ENCODE measurements at regions not wholly inside any gene's neighbourhood (a gene's known extent, or its start where the extent isn't known, plus 50 kb on each side); places are given as distances from the start of the nearest gene placed in this dataset.
"Not testable (repeated sequence)": the region's sequence is repeated elsewhere in the genome, so short reads cannot be mapped to it uniquely, and the experiment has no call there.

DNA sequence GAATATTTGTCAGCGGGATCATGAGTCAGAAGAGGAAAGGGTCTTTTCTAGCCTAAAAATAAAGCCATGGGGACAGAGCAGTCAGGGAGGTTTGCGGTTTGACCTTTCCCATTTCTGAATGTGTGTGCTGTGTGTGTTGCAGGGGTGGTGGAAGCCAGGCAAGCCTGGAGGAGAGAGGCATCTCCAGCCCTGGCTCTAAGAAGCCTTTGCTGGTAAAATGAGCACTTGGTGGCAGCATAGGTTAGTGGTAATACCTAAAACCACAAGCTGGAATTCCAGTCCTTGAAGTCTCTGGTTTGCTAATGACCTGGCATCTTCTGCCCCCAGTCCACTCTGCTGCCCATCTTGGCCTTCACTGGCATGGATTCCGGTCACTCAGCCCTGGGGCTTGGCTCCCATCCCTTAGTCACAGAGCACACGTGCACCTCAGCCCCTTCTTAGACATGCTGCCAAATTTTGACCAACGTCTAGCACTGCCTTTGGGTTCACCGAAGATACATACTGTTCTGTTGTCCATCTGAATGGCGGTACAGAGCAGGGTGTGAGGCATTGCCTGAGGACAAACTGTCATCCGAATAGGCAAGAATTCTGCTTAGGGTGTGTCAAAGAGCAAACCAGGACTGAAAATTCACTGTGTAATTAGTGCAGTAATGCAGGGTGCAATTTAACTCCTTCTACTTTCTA lies 52.7 kb downstream of the KCNA5 start:
- no peak for DNase-seq

DNA sequence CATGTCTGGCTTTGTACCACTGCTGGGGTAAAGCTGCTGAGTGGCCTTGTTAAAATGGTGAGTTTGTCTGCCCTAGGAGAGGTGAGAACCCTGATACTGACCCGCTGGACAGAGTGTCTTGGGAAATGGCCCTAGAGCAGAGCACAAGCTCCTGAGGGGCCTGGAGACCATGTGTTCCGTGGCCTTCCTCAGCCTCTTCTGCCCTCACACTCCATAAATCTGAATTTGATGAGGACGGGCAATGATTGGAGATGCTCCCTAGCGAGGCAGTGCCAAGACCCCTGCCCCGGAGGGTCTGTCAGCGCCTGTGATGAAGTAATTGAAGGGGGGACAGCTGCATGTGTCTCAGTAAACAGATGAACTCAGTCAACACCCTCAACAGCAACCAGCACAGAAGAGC lies 54.1 kb downstream of the KCNA5 start:
- no peak for DNase-seq

DNA sequence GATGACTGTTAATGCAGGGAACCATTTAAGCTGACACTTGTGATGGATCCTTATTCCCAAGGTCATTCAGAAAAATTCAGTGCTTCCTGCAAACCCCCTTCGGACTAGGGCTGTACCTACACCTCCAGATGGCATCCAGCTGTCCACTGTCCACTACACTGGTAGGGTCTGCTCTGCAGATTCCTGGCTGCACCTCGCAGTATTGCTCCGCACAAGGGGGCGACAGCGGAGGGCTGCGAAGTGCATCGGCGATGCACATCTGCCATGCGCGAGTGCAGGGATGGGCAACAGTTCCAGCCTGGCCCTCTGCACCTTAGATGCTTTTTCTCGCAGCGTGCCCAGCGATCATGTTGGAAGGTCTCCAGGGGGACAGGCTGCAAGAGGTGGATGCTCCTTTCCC lies 55.5 kb downstream of the KCNA5 start:
- DNase-seq, result no peak

DNA sequence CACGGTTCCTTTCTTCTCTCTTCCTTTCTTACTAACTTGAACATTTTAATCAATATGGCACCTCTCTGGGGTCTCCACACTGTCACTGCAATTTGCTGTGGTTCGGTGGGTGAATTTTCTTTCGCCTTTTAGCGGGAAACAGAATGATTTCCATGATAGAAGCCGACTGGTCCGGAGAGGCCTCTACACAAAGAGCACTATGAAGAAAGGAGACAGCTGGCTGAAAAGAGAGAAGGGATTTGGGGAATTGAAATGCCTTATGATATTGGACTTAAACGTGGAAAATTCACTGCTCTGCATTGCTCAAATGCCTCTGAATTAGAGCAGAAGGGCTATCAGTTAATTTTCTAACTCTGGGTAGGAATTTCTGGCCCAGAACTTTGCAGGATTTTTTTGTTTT lies 55.9 kb downstream of the KCNA5 start:
- DNase-seq, result no peak

DNA sequence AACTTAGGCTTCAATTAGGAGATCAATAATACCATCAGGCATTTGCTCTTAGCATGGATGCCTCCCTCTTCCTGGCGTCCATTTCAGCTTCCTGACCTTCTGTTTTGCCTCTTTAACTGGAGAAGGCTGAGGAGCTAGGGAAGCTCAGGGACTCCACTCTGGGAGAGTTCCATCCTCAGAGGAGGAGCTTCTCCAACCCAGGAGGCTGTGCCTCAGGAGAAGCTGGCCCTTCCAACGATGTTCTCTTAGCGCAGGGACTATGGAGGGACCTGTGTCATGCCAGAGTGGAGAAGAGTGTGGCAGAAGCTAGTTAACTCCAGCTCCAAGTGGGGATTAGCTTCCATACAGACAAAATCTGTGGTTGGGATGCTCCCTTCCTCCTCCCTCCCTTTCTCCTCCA lies 58.0 kb downstream of the KCNA5 start:
- DNase-seq, result no peak

DNA sequence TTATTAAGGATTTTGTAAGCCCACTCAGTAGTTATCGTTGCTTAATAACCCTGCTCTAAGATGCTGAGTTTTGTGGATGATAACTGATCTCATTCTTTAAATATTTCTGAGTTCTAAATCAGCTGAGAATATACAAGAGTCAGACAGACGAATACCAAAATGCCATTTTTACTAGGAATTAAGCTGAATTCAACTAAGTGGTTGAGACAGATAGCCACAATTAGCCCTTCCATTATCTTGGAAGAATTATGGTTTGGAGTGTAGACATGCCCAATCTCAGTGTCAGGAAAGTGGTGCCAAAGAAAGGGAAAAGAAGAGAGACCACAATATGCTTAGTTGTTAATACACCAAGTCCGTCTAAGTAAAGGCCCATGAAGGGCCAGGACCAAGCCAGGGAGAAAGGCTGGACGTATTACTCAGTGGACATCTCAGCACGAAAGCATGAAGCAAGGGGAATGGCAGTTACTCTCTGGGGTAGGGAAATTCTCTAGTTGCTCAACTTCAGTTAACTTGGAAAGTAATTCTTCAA lies 58.6 kb downstream of the KCNA5 start:
- DNase-seq, result no peak

DNA sequence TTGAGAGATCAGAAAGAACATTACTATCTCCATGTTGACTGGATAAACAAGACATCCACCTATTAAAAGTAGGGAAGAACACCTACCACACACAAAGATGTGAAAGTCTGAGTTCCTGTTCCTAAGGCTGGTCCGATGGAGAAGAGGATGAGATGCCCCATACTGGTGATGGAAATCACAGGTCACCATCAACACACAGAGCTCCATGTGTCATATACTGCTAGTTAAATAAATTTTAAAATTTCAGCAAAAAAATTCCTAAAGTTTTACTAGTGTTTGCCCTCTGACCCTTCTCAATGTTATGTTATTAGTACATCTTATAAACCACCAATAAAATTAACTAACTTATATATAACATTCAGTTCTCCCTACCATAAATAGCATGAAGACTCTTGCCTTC lies 59.1 kb downstream of the KCNA5 start:
- DNase-seq, result no peak

DNA sequence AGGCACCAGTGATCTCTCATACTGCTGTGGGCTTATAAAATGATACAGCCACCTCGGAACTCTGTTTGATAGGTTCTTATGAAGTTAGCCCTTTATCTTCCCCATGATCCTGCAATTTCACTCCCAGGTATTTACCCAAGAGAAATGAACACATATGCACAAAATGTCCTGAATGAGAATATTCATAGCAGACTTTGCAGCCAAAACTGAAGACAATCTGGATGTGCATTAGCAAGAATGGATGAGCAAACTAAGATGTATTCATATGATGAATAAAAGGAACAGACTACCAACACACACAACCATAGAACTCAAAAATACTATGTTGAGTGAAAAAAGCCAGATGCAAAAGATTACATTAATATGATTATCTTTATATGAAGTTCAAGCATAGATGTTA lies 66.7 kb downstream of the KCNA5 start:
- no peak for DNase-seq

DNA sequence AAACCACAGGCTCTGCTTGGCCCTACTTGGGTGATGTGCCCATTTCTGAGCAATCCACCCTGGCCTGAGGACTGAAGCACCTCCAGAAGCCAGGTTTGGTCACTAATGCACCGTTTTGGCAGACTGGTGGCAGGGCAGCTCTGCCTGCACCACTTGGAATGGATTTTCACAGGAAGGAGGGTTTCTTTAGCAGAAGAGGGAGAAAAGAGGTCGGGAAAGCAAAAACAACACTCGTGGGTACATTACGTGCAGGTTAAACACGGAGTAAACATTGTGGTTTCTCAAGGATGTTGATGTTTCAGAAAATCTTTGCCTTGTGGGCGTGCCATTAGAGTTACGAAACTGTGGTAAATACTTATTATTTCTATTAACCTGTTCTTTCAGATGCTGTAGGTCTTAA lies 70.8 kb downstream of the KCNA5 start:
- no peak for DNase-seq

DNA sequence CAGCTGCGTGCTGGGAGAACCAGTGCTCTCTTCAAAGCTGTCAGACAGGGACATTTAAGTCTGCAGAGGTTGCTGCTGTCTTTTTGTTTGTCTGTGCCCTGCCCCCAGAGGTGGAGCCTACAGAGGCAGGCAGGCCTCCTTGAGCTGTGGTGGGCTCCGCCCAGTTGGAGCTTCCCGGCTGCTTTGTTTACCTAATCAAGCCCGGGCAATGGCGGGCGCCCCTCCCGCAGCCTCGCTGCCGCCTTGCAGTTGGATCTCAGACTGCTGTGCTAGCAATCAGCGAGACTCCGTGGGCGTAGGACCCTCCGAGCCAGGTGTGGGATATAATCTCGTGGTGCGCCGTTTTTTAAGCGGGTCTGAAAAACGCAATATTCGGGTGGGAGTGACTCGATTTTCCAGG lies 78.1 kb downstream of the KCNA5 start:
- DNase-seq, result not testable (repeated sequence)

DNA sequence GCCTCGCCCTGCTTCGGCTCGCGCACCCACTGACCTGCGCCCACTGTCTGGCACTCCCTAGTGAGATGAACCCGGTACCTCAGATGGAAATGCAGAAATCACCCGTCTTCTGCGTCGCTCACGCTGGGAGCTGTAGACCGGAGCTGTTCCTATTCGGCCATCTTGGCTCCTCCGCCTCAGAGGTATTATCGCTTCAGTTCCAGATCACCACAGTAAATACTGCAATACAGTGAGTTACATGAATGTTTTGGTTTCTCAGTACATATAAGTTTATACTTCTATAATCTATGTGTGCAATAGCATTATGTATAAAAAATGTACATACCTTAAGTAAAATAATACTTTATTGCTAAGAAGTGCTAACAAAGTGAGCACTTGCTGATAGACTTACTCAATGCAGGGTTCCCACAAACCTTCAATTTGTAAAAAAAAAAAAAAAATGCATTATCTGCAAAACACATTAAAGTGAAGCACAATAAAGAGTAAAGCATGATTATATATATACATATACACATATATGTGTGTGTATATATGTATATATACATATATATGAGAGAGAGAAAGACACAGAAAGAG lies 78.7 kb downstream of the KCNA5 start:
- DNase-seq, result not testable (repeated sequence)

DNA sequence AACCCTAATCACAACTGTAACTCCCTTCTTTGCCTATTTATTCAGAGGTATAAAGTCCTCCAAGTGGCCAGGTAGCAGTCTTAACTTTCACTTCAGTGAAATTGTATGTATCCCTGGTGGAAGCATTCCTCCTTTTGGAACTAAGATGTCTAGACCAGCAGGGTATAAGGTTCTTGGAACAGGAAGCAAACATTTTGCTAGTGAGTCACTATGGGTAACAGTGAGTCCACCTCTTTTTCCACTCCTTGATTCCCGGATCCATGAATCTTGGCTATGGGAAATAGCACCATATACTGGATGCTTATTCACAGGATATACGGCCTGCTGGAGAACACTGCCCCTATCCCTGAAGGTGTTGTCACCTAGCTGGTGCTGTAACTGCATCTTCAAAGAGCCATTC lies 80.2 kb downstream of the KCNA5 start:
- no peak for DNase-seq

DNA sequence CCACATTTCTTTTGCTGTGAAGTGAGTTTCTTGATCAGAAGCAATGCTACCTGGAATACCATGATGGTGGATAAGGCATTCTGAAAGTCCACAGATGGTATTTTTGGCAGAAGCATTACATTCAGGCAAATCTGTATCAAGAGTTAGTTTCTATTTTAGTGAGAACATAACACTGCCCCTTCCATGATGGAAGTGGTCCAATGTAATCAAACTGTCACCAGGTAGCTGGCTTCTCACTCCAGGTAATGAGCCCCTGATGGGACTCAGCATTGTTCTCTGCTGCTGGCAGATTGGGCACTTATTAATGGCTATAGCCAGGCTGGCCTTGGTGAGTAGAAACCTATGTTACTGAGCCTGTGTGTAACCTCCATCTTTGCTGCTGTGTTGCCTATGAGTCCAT lies 80.7 kb downstream of the KCNA5 start:
- no peak for DNase-seq

DNA sequence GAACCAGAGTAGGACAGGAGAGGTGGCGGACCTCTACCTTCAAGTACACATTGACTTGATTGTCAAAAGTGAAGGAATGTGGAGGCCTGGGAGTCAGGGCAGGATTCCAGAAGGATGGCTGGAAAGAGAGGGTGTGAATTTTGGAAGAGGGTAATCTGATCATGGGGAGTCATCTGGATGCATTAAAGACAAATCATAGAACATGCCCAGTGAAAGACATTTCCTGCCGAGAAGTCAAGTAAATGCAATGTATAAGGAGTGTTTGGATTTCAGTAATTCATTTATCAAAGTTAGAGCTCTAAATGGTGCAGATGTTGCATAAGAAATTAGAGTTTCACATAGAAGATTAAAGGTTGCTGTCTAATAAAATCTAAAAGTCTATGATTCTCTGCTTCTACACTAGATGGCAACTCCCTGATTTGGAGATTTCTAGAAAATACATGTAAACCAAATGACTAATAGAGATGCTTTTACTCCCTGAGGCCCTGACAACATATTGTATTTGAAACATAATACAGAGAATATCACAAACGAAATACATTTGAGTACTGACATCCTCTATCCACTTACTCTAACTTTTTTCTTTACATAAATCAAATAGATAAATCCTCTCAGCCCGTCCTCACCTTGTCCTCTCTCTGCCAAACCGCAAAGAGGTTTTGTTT lies 91.3 kb downstream of the KCNA5 start:
- no peak for DNase-seq

DNA sequence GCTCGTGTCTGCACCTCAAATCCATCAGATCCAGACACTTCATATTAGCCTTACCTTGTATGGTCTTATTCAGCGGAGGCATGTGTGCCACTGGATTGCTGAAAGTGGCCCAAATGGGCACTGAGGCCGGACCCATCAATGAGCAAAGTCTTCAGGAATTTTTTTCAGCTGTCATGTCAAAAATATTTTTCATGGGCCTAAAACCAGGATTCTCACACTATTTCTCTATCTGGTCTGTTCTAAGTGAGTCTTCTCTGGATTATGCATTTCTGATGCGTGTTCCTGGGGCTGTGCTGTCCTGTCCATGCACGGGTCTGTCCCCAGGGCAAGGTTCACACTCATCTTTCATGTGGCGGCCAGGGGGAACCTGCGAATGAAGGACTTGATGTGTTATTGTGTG lies 94.6 kb downstream of the KCNA5 start:
- no peak for DNase-seq

DNA sequence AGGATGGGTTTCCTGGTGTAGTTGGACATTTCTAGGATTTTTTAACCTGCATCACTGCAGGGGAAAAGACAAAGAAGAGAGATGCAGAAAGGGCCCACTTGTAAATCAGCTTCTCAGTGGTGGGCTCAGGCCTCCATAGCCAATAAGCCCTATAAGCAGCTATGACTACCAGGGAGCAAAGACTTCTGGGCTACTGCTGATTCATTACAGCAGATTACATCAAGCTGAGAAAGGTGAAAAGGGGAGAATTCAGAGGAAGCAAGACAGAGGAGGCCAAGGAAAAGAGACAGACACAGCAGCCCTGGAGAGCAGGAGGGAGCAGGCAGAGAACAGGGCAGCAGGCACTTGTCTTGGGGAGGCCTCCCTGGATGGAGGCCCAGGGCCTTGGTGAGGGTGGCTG lies 95.2 kb downstream of the KCNA5 start:
- no peak for DNase-seq

DNA sequence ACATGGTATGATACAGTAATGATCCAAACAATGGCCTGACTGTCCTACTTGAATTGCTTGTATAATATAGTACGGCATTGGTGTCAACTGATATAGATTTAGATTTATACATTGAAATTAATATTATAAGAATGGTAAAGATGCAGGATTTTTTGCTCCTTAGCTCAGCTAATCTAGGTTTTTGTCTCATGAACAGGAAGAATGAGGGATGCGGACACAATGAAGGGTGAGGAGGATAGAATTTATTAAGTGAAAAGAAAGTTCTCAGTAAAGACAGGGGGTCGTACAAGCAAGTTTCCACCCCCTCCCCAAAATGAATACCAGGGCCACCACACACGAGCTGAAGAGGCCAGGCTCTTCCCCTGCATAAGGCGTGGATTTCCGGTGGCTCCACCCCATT lies 96.1 kb downstream of the KCNA5 start:
- DNase-seq, result no peak

DNA sequence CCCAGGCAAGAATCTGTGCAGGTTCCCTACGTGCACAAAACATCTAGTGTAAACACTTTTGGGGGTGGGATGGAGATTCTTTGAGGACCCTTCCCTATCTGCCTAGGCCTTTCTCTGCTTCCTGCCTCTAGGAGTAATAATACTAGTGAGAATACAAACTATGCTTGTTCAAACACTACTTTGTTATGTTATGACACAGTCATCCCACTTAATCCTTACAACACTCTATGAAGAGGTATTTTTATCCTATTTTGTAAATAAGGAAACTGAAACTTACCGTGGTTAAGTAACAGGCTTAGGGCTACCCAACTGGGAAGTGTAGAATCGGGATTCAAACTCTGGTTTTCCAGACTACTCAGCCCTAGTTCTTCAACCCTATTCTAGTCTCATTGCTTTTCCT lies 96.5 kb downstream of the KCNA5 start:
- no peak for DNase-seq

DNA sequence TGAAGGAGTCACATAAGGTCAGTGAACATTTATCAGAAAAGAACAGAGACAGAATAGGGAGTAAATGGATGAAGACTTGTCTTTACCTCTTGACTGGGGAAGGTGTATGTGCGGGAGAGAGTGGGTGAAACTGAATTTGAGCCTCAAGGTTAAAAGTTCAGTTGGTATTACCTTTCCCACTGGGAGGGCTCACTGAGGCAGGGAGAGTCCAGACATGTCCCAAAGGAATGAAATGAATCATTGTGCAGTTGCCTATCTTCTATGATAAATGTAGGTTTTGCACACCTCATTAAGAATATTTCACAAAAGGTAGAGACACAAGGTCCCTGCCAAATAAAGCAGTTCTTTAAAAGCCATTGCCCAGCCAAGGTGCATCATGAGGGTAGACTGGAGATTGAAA lies 105.2 kb downstream of the KCNA5 start:
- no peak for DNase-seq

DNA sequence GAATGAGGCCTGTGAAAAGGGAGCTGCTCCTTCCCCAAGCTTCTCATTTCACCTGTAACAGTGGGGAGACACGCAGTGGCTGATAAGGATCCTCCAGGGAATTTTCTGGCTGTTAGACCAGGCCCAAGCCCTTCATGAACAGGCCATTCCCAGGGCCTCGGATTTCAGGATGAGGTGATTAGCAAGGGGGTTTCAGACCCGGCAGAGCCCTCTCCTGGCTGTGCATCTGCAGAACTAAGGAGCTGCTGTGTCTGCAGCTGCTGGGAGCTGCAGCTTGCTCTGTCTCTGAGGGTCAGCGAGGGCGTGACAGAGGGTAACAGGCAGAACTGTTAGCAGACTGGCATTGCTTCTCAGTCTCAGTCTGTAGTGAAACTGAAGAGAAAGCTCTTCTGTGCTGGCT lies 110.4 kb downstream of the KCNA5 start:
- DNase-seq, result no peak

DNA sequence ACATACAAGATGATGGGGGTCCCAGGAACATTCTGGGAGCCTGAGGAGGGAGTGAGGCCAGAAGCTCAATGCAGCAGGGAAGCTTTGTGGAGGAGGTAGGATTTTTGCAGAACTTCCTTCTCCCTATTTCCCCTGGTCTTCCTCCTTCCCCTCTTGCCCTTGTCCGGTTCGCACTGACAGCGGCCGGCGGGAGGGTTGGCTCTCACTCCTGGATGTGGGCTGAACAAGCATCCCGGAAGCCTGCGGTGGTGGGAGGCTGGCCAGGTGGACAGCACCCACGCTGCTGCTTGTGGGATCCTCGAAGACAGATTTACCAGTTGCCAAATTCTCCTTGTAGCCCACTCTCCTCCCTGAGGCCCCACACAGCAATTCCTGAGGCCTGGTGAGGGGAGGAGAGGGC lies 112.2 kb downstream of the KCNA5 start:
- no peak for DNase-seq

DNA sequence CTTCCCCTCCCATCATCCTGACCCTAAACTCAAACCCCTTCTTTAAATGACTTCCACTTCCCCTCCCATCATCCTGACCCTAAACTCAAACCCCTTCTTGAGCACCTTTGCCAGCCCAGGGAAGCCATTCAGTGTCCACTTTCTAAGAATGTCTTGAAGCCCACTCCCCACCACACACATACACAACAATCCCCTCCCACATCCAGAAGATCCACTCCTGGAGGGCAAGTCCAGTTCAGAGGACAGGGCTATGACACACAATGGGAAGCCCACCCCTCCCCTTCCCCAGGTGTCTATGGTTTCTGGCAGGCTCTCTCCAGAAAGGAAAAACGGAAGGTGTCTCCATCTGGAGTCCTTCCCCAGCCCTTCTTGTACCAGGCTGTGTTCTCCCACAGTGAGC lies 117.1 kb downstream of the KCNA5 start:
- DNase-seq, result no peak

DNA sequence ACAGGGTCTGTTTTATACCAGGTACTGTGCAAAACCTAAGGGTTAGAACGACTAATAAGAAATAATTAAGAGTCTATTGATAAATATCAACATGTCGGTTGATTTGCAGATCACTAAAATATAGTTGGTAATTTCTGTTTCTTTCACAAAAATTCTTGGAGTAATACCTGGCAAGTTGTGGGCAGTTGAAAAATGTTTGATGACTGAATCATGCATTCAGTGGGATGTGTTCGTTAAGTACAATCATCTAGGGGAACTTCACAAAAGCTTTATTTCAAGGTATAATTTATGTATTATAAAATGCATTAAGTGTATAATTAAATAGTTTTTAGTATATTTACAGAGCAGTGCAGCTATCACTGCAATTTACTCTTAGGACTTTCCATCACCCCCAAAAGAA lies 120.0 kb downstream of the KCNA5 start:
- no peak for DNase-seq

DNA sequence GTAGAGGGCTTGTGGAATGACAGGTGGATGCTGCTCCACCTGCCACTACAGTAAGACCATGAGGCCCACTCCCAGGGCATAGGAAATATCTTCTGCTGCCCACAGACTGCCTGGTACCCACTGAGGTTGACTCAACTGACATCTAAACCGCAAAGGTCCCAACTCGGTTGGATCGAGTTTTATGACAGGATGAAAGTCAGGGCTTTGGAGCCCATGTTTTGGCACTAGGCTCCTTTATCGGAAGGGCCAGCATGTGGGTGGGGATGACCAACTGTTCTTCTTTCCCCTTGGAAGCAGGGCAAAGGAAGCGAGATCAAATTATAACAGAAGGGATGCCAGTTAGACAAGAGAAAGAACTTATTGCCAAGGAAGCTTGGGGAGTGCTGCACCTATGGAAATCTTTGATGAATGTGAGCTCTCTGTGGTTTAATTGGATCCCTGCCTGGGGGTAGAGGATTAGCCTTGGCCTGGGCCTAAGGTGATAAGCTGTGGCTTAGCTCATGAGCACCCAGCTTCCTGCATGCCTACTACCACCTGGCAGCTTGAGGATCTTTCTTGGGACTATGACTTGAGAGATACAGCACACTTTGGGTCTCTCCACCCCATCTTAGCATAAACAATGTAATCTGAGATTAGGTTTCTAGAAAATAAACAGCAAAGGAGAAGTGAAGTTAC lies 121.8 kb downstream of the KCNA5 start:
- no peak for DNase-seq

Data from hippocampal formation (tissue), 2 donors.